HUES64 (cell line): ENCODE measurements at regions not wholly inside any gene's neighbourhood (a gene's known extent, or its start where the extent isn't known, plus 50 kb on each side); places are given as distances from the start of the nearest gene placed in this dataset.
A peak's percentile ranks its signal among the peaks of the same experiment; 100 is the strongest.

Source experiments
- H3K27ac ChIP-seq: 2 replicates; pipeline ENCODE4 v1.7.0; 2013; ENCODE audit warnings: low read depth, low read length, inconsistent platforms
- H3K27me3 ChIP-seq: 2 replicates; pipeline ENCODE4 v1.6.1; 2013; ENCODE audit warnings: mild to moderate bottlenecking, low read length; ENCODE audit not compliant: insufficient read depth
- H3K36me3 ChIP-seq: 2 replicates; pipeline ENCODE4 v1.6.1; 2013; ENCODE audit warnings: mild to moderate bottlenecking, low read length; ENCODE audit not compliant: insufficient read depth
- H3K4me1 ChIP-seq: 2 replicates; pipeline ENCODE4 v1.6.1; 2013; ENCODE audit warnings: mild to moderate bottlenecking, low read length, moderate library complexity; ENCODE audit not compliant: insufficient read depth
- H3K4me3 ChIP-seq: 2 replicates; pipeline ENCODE4 v1.5.1; 2013; ENCODE audit warnings: mild to moderate bottlenecking, low read length, moderate library complexity
- H3K9ac ChIP-seq: 2 replicates; pipeline ENCODE4 v1.6.1; 2013; ENCODE audit warnings: mild to moderate bottlenecking, low read depth, low read length
- H3K9me3 ChIP-seq: 2 replicates; pipeline ENCODE4 v1.6.1; 2013; ENCODE audit warnings: low read depth, low read length; ENCODE audit not compliant: insufficient read depth
- WGBS: fragments of 150-250, 120-280 bp; methylation state at CpG from one replicate; pipeline ENCODE4 v1.1.7; 2013; ENCODE audit warnings: missing lambda C conversion rate; 5-methylcytosine and 5-hydroxymethylcytosine counted together

GRCh38 chr4:31272331-31273061 lies 552.3 kb downstream of the PCDH7 start:
- H3K4me3 ChIP-seq = no peak overlapping the region
- WGBS = 93% methylated on average over 5 of the region's 6 CpGs
- no peak overlapping the region for H3K9ac ChIP-seq
- no peaks in the 10 kb centered on the region for H3K36me3 ChIP-seq
- peaks cover 10% of the 10 kb centered on the region for H3K4me1 ChIP-seq
- H3K27me3 ChIP-seq = no peaks in the 10 kb centered on the region
- no peak overlapping the region for H3K27ac ChIP-seq
- H3K9me3 ChIP-seq = no peaks in the 10 kb centered on the region

- no peak overlapping the region for H3K4me3 ChIP-seq
Measured at GRCh38 chr4:31275906-31276305, 555.7 kb downstream of the PCDH7 start.

GRCh38 chr4:31283679-31284078 lies 563.5 kb downstream of the PCDH7 start:
- H3K4me3 ChIP-seq = no peak overlapping the region
- 87% methylated on average over 3 of the region's 4 CpGs for WGBS

More at GRCh38 chr4:31275906-31276305, 555.7 kb downstream of the PCDH7 start:
- Histone ChIP-seq H3K9me3 (no peaks in the 10 kb centered on the region), H3K27me3 (no peaks in the 10 kb centered on the region), H3K27ac (no peak overlapping the region), H3K4me1 (peaks cover 10% of the 10 kb centered on the region), H3K9ac (no peak overlapping the region), H3K36me3 (no peaks in the 10 kb centered on the region)

GRCh38 chr4:31290836-31291235 lies 570.7 kb downstream of the PCDH7 start:
- peak overlapping the region; percentile 33; the same call in 1 of the 2 replicates for H3K4me3 ChIP-seq
- peak overlapping the region; percentile 63; the same call in 1 of the 2 replicates for H3K27ac ChIP-seq
- H3K36me3 ChIP-seq = no peaks in the 10 kb centered on the region
- WGBS = 38% methylated on average over 3 of the region's 3 CpGs
- H3K9ac ChIP-seq = peak overlapping the region; percentile 45; the same call in 1 of the 2 replicates
- no peaks in the 10 kb centered on the region for H3K9me3 ChIP-seq
- H3K4me1 ChIP-seq = peaks cover 22% of the 10 kb centered on the region
- peaks cover 20% of the 10 kb centered on the region for H3K27me3 ChIP-seq

More at GRCh38 chr4:31283679-31284078, 563.5 kb downstream of the PCDH7 start:
- no peaks in the 10 kb centered on the region for H3K27me3 ChIP-seq
- no peaks in the 10 kb centered on the region for H3K9me3 ChIP-seq
- no peaks in the 10 kb centered on the region for H3K36me3 ChIP-seq
- no peak overlapping the region for H3K27ac ChIP-seq
- H3K4me1 ChIP-seq = no peaks in the 10 kb centered on the region
- H3K9ac ChIP-seq = no peak overlapping the region

GRCh38 chr4:31291238-31291637 lies 571.1 kb downstream of the PCDH7 start:
- no CpG with 5 or more reads among the region's 1 CpG for WGBS
- Histone ChIP-seq H3K4me1 (peaks cover 22% of the 10 kb centered on the region), H3K36me3 (no peaks in the 10 kb centered on the region), H3K9me3 (no peaks in the 10 kb centered on the region), H3K27me3 (peaks cover 20% of the 10 kb centered on the region), H3K9ac (peak overlapping the region; percentile 45; the same call in 1 of the 2 replicates), H3K4me3 (peak overlapping the region; percentile 33; the same call in 1 of the 2 replicates), H3K27ac (peak overlapping the region; percentile 63; the same call in 1 of the 2 replicates)

GRCh38 chr4:31294655-31295480 lies 574.7 kb downstream of the PCDH7 start:
- Histone ChIP-seq H3K27me3 (peaks cover 16% of the 10 kb centered on the region), H3K27ac (no peak overlapping the region), H3K4me3 (no peak overlapping the region), H3K4me1 (peaks cover 22% of the 10 kb centered on the region), H3K9me3 (no peaks in the 10 kb centered on the region), H3K36me3 (no peaks in the 10 kb centered on the region), H3K9ac (no peak overlapping the region)
- WGBS = 96% methylated on average over 7 of the region's 7 CpGs

- Histone ChIP-seq H3K9ac (no peak overlapping the region), H3K36me3 (no peaks in the 10 kb centered on the region), H3K9me3 (no peaks in the 10 kb centered on the region), H3K4me3 (no peak overlapping the region), H3K27me3 (no peaks in the 10 kb centered on the region), H3K4me1 (no peaks in the 10 kb centered on the region; the same call in 1 of the 2 replicates), H3K27ac (no peak overlapping the region)
- 100% methylated on average over 1 of the region's 1 CpG for WGBS
Measured at GRCh38 chr4:31298737-31299136, 578.6 kb downstream of the PCDH7 start.

- Histone ChIP-seq H3K36me3 (no peaks in the 10 kb centered on the region), H3K27ac (no peak overlapping the region), H3K4me1 (no peaks in the 10 kb centered on the region), H3K9me3 (no peaks in the 10 kb centered on the region), H3K27me3 (no peaks in the 10 kb centered on the region), H3K9ac (no peak overlapping the region), H3K4me3 (no peak overlapping the region)
- 84% methylated on average over 5 of the region's 5 CpGs for WGBS
Measured at GRCh38 chr4:31307029-31307428, 586.9 kb downstream of the PCDH7 start.

GRCh38 chr4:31324814-31325213 lies 604.6 kb downstream of the PCDH7 start:
- H3K9me3 ChIP-seq = no peaks in the 10 kb centered on the region
- H3K27ac ChIP-seq = no peak overlapping the region
- no peaks in the 10 kb centered on the region for H3K4me1 ChIP-seq
- no peaks in the 10 kb centered on the region for H3K27me3 ChIP-seq
- H3K9ac ChIP-seq = no peak overlapping the region
- no peak overlapping the region for H3K4me3 ChIP-seq
- no peaks in the 10 kb centered on the region for H3K36me3 ChIP-seq

- WGBS = 100% methylated on average over 1 of the region's 1 CpG
Measured at GRCh38 chr4:31325300-31325699, 605.1 kb downstream of the PCDH7 start.

GRCh38 chr4:31327031-31327430 lies 606.9 kb downstream of the PCDH7 start:
- H3K9ac ChIP-seq = no peak overlapping the region
- H3K27me3 ChIP-seq = no peaks in the 10 kb centered on the region
- no peak overlapping the region for H3K4me3 ChIP-seq
- WGBS = 95% methylated on average over 6 of the region's 6 CpGs
- no peaks in the 10 kb centered on the region for H3K9me3 ChIP-seq
- H3K27ac ChIP-seq = no peak overlapping the region
- H3K4me1 ChIP-seq = no peaks in the 10 kb centered on the region
- H3K36me3 ChIP-seq = no peaks in the 10 kb centered on the region

More at GRCh38 chr4:31325300-31325699, 605.1 kb downstream of the PCDH7 start:
- H3K27ac ChIP-seq = no peak overlapping the region
- no peaks in the 10 kb centered on the region for H3K9me3 ChIP-seq
- no peak overlapping the region for H3K9ac ChIP-seq
- no peak overlapping the region for H3K4me3 ChIP-seq
- no peaks in the 10 kb centered on the region for H3K27me3 ChIP-seq
- no peaks in the 10 kb centered on the region for H3K36me3 ChIP-seq
- H3K4me1 ChIP-seq = no peaks in the 10 kb centered on the region
